ENCODE measurements at regions not wholly inside any gene's neighbourhood (a gene's known extent, or its start where the extent isn't known, plus 50 kb on each side); places are given as distances from the start of the nearest gene placed in this dataset.

DNA sequence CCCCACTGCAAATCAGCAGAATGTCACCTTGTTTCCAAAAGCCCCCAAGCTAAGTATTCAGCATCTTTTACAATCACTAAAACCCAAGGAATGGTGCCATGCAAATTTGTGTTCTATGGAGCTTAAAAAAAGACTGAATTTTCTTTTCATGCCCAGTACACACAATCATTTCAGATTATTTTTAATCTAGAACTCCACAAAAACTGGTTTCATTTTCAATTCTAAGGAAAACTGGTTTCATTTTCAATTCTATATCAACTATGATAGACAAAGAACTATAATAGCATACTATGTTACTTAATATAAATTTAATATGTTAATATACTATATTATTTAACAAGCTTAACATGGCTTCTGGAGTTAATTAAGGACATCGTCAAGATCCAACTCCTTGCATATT lies 88.4 kb upstream of the DOCK9 start:
- Histone ChIP-seq H3K27me3 (no peaks in the 10 kb centered on the region), H3K4me1 (peaks cover 0 to 96% (median 66%) of the 10 kb centered on the region in 4 donors), H3K9me3 (no peaks in the 10 kb centered on the region), H3K27ac (peak overlapping the region in 3 of 4 donors; percentile 68 to 79 (median 78)), H3K36me3 (no peaks in the 10 kb centered on the region), H3K4me3 (no peak overlapping the region)
- intact Hi-C loops (cut with DNase I), result no loop called here
- WGBS, 2 donors, result 92 to 93% methylated on average over 1 of the region's 1 CpG
- no peak for DNase-seq
- TF ChIP-seq EP300 (IDR thresholded peaks at IDR 0.05), result no peak
- TF ChIP-seq, protein P1, sequence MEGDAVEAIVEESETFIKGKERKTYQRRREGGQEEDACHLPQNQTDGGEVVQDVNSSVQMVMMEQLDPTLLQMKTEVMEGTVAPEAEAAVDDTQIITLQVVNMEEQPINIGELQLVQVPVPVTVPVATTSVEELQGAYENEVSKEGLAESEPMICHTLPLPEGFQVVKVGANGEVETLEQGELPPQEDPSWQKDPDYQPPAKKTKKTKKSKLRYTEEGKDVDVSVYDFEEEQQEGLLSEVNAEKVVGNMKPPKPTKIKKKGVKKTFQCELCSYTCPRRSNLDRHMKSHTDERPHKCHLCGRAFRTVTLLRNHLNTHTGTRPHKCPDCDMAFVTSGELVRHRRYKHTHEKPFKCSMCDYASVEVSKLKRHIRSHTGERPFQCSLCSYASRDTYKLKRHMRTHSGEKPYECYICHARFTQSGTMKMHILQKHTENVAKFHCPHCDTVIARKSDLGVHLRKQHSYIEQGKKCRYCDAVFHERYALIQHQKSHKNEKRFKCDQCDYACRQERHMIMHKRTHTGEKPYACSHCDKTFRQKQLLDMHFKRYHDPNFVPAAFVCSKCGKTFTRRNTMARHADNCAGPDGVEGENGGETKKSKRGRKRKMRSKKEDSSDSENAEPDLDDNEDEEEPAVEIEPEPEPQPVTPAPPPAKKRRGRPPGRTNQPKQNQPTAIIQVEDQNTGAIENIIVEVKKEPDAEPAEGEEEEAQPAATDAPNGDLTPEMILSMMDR (IDR thresholded peaks at IDR 0.05), result no peak
- TF ChIP-seq POLR2A (IDR thresholded peaks at IDR 0.05), result no peak
- TF ChIP-seq POLR2AphosphoS5 (IDR thresholded peaks at IDR 0.05), result no peak

DNA sequence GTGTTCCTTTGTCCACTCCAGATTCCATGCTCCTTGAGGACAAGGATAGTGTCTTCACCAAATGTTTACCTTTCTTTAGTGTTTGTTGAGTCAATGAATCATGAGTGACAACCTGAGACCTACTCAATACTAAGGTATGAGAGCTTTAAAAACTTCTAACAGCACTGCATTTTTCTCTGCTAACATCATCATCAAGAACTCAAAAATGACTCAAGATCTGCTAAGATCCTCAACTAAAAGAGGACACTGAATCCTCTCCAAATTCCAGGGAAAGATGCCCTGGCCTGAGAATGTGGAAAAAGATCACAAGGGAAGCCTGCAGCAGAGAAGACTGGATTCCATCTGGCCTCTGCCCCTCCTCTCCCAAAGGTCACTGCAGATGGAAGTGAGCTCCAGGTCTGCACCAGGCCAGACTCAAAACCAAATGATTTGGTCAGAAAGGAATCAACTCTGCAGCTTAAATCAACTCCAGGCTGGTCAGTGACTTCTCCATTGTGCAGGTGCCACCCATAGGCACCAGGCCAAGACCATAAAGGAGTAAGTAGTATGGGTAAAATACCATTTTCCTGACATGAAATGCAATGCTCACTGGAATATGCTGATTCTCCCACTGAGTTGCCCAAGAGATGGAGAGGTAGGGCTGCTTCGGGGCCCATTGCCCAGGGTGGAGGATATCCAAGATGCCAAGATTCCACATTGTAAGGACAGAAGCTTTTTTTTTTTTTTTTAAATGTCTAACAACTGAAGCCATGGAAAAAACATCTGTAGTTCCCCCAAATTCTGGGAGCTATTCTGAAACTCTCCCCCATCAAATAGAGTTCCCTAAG lies 89.5 kb upstream of the DOCK9 start:
- DNase-seq, result no peak
- WGBS, 2 donors, result 88 to 89% methylated on average over 1 of the region's 1 CpG
- Histone ChIP-seq H3K27ac (peak overlapping the region; percentile 66 to 79 (median 73)), H3K27me3 (no peaks in the 10 kb centered on the region), H3K9me3 (no peaks in the 10 kb centered on the region), H3K36me3 (no peaks in the 10 kb centered on the region), H3K4me1 (peaks cover 0 to 84% (median 57%) of the 10 kb centered on the region in 4 donors), H3K4me3 (no peak overlapping the region)
- intact Hi-C loops (cut with DNase I), result no loop called here
- TF ChIP-seq, protein P1 (IDR thresholded peaks at IDR 0.05), result no peak
- TF ChIP-seq POLR2A (IDR thresholded peaks at IDR 0.05), result no peak
- no peak for TF ChIP-seq POLR2AphosphoS5 (IDR thresholded peaks at IDR 0.05)
- TF ChIP-seq EP300 (IDR thresholded peaks at IDR 0.05), result no peak

DNA sequence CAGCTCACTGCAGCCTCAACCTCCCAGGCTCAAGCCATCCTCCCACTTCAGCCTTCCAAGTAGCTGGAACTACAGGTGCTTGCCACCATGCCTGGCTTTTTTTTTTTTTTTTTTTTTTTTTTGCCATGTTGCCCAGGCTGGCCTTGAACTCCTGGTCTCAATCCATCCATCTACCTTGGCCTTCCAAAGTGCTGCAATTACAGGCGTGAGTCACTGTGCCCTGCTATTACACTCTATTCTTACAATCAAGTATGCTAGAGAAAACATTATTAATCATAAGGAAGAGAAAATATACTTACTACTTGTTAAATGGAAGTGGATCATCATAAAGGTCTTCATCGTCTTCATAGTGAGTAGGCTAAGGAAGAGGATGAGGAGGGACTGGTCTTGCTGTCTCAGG lies 93.3 kb upstream of the DOCK9 start:
- Histone ChIP-seq H3K27ac (peak overlapping the region; percentile 36 to 79 (median 73)), H3K27me3 (no peaks in the 10 kb centered on the region), H3K36me3 (no peaks in the 10 kb centered on the region), H3K4me1 (peaks cover 0 to 69% (median 31%) of the 10 kb centered on the region in 4 donors), H3K9me3 (peaks cover 0 to 6% (median 2%) of the 10 kb centered on the region in 4 donors), H3K4me3 (no peak overlapping the region)
- DNase-seq, result no peak
- intact Hi-C loops (cut with DNase I), result no loop called here
- WGBS, 2 donors, result 86 to 90% methylated on average over 2 of the region's 2 CpGs
- TF ChIP-seq, protein P1 (IDR thresholded peaks at IDR 0.05), result no peak
- no peak for TF ChIP-seq POLR2AphosphoS5 (IDR thresholded peaks at IDR 0.05)
- TF ChIP-seq EP300 (IDR thresholded peaks at IDR 0.05), result no peak
- TF ChIP-seq POLR2A (IDR thresholded peaks at IDR 0.05), result no peak

DNA sequence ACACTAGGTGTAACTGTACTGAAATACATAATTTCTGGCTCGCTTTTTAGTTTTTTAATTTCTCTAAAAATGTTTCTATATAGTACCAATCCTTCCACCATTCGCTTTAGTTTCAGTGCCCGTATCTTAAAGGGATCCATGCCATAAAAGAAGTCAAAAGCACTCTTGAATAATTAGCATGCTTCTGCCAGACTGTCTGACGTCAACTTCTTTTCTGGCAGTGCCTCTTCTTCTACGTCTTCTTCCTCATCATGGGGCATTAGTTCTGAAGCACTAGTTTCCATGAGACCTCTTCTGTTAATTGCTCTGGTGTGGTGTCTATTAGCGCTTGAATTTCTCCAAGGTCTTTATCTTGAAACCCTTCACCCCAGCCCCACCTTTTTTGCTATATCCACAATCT lies 93.8 kb upstream of the DOCK9 start:
- Histone ChIP-seq H3K27me3 (no peaks in the 10 kb centered on the region), H3K9me3 (peaks cover 0 to 6% (median 2%) of the 10 kb centered on the region in 4 donors), H3K4me1 (peaks cover 0 to 68% (median 27%) of the 10 kb centered on the region in 4 donors), H3K4me3 (no peak overlapping the region), H3K36me3 (no peaks in the 10 kb centered on the region), H3K27ac (peak overlapping the region; percentile 36 to 79 (median 60))
- WGBS, 2 donors, result 36 to 71% methylated on average over 6 of the region's 6 CpGs
- TF ChIP-seq EP300 (IDR thresholded peaks at IDR 0.05) (peak in 2 of 4 donors; percentile 5 to 8), POLR2A (IDR thresholded peaks at IDR 0.05) (no peak), POLR2AphosphoS5 (IDR thresholded peaks at IDR 0.05) (no peak)
- TF ChIP-seq, protein P1 (IDR thresholded peaks at IDR 0.05), result no peak
- intact Hi-C loops (cut with DNase I), result no loop called here
- DNase-seq, result no peak
